SK-N-SH treated with all-trans-retinoic acid at 6 μM for 48 hours (cell line): ENCODE measurements at regions not wholly inside any gene's neighbourhood (a gene's known extent, or its start where the extent isn't known, plus 50 kb on each side); places are given as distances from the start of the nearest gene placed in this dataset.

Experiments
- ATAC-seq: fragments of 200-7000 bp; cut with Tn5 transposase; 3 replicates; pipeline ENCODE4 v1.9.1; 2020; ENCODE audit warnings: mild to moderate bottlenecking, moderate library complexity
- ARNTL ChIP-seq: fragments of 450-650 bp; formaldehyde crosslinking; IDR thresholded peaks from 2 replicates; pipeline ENCODE4 v1.5.0; 2020; ENCODE audit warnings: low read depth, mild to moderate bottlenecking, moderate library complexity, borderline replicate concordance
- BACH2 ChIP-seq: fragments of 250-450 bp; sonication (Bioruptor Pico); IDR thresholded peaks from 2 replicates; pipeline ENCODE4 v1.9.0; 2021; ENCODE audit warnings: mild to moderate bottlenecking, borderline replicate concordance
- CSDC2 ChIP-seq: fragments of 250-450 bp; sonication (Bioruptor Pico); IDR thresholded peaks from 2 replicates; pipeline ENCODE4 v1.5.0; 2020; ENCODE audit warnings: mild to moderate bottlenecking, moderate library complexity
- CSRNP3 ChIP-seq: fragments of 250-450 bp; sonication (Bioruptor Pico); IDR thresholded peaks from 2 replicates; pipeline ENCODE4 v1.5.1; 2021; ENCODE audit warnings: mild to moderate bottlenecking, moderate library complexity
- ESRRG ChIP-seq: fragments of 250-450 bp; sonication (Bioruptor Pico); IDR thresholded peaks from 2 replicates; pipeline ENCODE4 v1.6.1; 2021; ENCODE audit warnings: mild to moderate bottlenecking
- GLIS3 ChIP-seq: fragments of 250-450 bp; sonication (Bioruptor Pico); IDR thresholded peaks from 2 replicates; pipeline ENCODE4 v1.5.0; 2020; ENCODE audit warnings: mild to moderate bottlenecking, moderate library complexity
- ISL1 ChIP-seq: fragments of 250-450 bp; sonication (Bioruptor Pico); IDR thresholded peaks from 2 replicates; pipeline ENCODE4 v2.1.2; 2022; ENCODE audit warnings: mild to moderate bottlenecking, moderate library complexity
- OSR1 ChIP-seq: fragments of 250-450 bp; sonication (Bioruptor Pico); IDR thresholded peaks from 2 replicates; pipeline ENCODE4 v1.8.0; 2022; ENCODE audit warnings: moderate library complexity, mild to moderate bottlenecking, inconsistent platforms
- PATZ1 ChIP-seq: fragments of 250-450 bp; sonication (Bioruptor Pico); IDR thresholded peaks from 2 replicates; pipeline ENCODE4 v1.8.0; 2020; ENCODE audit warnings: mild to moderate bottlenecking, moderate library complexity, borderline replicate concordance
- PPARA ChIP-seq: fragments of 250-450 bp; sonication (Bioruptor Pico); IDR thresholded peaks from 2 replicates; pipeline ENCODE4 v1.5.0; 2020; ENCODE audit warnings: mild to moderate bottlenecking, borderline replicate concordance
- RARB ChIP-seq: fragments of 250-450 bp; sonication (Bioruptor Pico); IDR thresholded peaks from 2 replicates; pipeline ENCODE4 v1.8.0; 2021; ENCODE audit warnings: mild to moderate bottlenecking, moderate library complexity
- TCF4 ChIP-seq: fragments of 250-450 bp; sonication (Bioruptor Pico); IDR thresholded peaks from 2 replicates; pipeline ENCODE4 v1.8.0; 2021; ENCODE audit warnings: mild to moderate bottlenecking, moderate library complexity, borderline replicate concordance
- TOX ChIP-seq: fragments of 250-450 bp; sonication (Bioruptor Pico); IDR thresholded peaks from 2 replicates; pipeline ENCODE4 v1.8.0; 2021; ENCODE audit warnings: mild to moderate bottlenecking, moderate library complexity, borderline replicate concordance
- TSHZ2 ChIP-seq: fragments of 250-450 bp; sonication (Bioruptor Pico); IDR thresholded peaks from 2 replicates; pipeline ENCODE4 v1.5.0; 2020; ENCODE audit warnings: mild to moderate bottlenecking, moderate library complexity
- ZC3H10 ChIP-seq: fragments of 250-450 bp; sonication (Bioruptor Pico); IDR thresholded peaks from 2 replicates; pipeline ENCODE4 v1.5.1; 2021; ENCODE audit warnings: mild to moderate bottlenecking, moderate library complexity
- ZFP3 ChIP-seq: fragments of 250-450 bp; sonication (Bioruptor Pico); IDR thresholded peaks from 2 replicates; pipeline ENCODE4 v1.5.0; 2020; ENCODE audit warnings: mild to moderate bottlenecking, moderate library complexity
- ZFP30 ChIP-seq: fragments of 450-650 bp; formaldehyde crosslinking; IDR thresholded peaks from 2 replicates; pipeline ENCODE4 v1.5.0; 2022; ENCODE audit warnings: mild to moderate bottlenecking, moderate library complexity
- ZNF565 ChIP-seq: fragments of 450-650 bp; formaldehyde crosslinking; conservative IDR thresholded peaks from 2 replicates; pipeline ENCODE4 v1.5.0; 2020; ENCODE audit warnings: low read depth, mild to moderate bottlenecking, moderate library complexity
- ZNF70 ChIP-seq: fragments of 450-650 bp; formaldehyde crosslinking; IDR thresholded peaks from 2 replicates; pipeline ENCODE4 v1.5.0; 2020; ENCODE audit warnings: mild to moderate bottlenecking, moderate library complexity
- ZNF8 ChIP-seq: fragments of 450-650 bp; formaldehyde crosslinking; IDR thresholded peaks from 2 replicates; pipeline ENCODE4 v1.5.0; 2020; ENCODE audit warnings: mild to moderate bottlenecking, moderate library complexity
- TF ChIP-seq, protein P1 (sequence below): fragments of 250-450 bp; sonication (Bioruptor Pico); IDR thresholded peaks from 2 replicates; pipeline ENCODE4 v1.5.1; 2020; ENCODE audit warnings: low read depth, mild to moderate bottlenecking, moderate library complexity
- TF ChIP-seq, protein P2 (sequence below): fragments of 250-450 bp; sonication (Bioruptor Pico); IDR thresholded peaks from 2 replicates; pipeline ENCODE4 v1.8.0; 2021; ENCODE audit warnings: low read depth, mild to moderate bottlenecking, moderate library complexity, borderline replicate concordance

DNA sequence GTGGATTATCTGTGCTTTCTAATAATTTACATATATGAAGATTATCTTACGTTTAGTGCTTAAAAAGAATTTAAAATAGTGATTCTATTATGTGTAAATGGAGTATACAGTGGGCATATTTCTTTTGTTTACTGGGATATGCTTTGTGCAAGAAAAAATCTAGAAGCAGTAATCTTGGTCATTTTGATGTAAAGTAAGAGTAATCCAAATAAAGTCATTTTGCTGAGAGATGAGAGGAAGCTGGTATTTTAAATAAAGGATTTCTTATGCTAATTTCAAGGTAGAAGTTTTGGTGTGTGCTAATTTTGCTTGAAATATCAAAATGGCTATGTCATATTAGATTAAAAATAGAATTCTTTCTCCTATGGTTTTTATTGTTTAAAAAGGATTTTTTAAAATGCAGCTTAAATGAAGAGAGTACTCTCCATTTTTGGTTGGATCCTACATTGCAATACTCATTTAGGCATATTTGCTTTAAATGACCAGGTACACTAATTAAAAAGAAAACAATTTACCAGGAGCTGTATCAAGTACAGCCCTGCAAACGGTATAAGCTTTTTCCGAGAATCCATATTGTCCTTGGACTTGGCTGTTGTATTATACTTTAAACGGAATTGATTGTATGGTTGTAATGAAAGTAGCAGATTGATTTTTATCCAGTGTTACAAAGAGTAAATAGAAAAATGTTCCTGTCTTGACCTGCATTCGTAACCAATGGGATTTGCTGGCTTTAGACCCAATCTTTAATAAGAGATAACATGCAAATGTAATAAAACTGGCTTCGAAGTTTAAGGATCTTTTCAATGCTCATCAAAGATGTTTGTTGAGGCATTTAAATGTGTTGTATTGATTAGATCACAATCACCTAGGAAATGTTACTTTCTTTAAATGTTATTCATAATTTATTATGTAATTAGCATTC is 574.7 kb downstream of the USP25 start:
- ATAC-seq: no peak
- TF ChIP-seq RARB (CRISPR knock-in tag) (no peak), ZC3H10 (no peak), ZNF70 (no peak), ZNF565 (no peak), ZFP30 (CRISPR knock-in tag) (no peak), CSRNP3 (CRISPR knock-in tag) (no peak), PPARA (CRISPR knock-in tag) (no peak), CSDC2 (no peak), BACH2 (CRISPR knock-in tag) (no peak), ESRRG (CRISPR knock-in tag) (no peak), TCF4 (CRISPR knock-in tag) (no peak), TSHZ2 (CRISPR knock-in tag) (no peak), PATZ1 (CRISPR knock-in tag) (no peak), ARNTL (CRISPR knock-in tag) (no peak), OSR1 (no peak)
- TF ChIP-seq, protein P1, sequence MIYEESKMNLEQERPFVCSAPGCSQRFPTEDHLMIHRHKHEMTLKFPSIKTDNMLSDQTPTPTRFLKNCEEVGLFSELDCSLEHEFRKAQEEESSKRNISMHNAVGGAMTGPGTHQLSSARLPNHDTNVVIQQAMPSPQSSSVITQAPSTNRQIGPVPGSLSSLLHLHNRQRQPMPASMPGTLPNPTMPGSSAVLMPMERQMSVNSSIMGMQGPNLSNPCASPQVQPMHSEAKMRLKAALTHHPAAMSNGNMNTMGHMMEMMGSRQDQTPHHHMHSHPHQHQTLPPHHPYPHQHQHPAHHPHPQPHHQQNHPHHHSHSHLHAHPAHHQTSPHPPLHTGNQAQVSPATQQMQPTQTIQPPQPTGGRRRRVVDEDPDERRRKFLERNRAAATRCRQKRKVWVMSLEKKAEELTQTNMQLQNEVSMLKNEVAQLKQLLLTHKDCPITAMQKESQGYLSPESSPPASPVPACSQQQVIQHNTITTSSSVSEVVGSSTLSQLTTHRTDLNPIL (CRISPR knock-in tag): no peak
- TF ChIP-seq, protein P2, sequence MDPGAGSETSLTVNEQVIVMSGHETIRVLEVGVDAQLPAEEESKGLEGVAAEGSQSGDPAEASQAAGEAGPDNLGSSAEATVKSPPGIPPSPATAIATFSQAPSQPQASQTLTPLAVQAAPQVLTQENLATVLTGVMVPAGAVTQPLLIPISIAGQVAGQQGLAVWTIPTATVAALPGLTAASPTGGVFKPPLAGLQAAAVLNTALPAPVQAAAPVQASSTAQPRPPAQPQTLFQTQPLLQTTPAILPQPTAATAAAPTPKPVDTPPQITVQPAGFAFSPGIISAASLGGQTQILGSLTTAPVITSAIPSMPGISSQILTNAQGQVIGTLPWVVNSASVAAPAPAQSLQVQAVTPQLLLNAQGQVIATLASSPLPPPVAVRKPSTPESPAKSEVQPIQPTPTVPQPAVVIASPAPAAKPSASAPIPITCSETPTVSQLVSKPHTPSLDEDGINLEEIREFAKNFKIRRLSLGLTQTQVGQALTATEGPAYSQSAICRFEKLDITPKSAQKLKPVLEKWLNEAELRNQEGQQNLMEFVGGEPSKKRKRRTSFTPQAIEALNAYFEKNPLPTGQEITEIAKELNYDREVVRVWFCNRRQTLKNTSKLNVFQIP (CRISPR knock-in tag): no peak

- no peak for ATAC-seq
- TF ChIP-seq ZC3H10 (no peak), ISL1 (CRISPR knock-in tag) (no peak), ZNF8 (CRISPR knock-in tag) (no peak), ESRRG (CRISPR knock-in tag) (no peak), GLIS3 (CRISPR knock-in tag) (no peak)
Measured at GRCh38 chr21:16305686-16306085, 575.9 kb downstream of the USP25 start.

DNA sequence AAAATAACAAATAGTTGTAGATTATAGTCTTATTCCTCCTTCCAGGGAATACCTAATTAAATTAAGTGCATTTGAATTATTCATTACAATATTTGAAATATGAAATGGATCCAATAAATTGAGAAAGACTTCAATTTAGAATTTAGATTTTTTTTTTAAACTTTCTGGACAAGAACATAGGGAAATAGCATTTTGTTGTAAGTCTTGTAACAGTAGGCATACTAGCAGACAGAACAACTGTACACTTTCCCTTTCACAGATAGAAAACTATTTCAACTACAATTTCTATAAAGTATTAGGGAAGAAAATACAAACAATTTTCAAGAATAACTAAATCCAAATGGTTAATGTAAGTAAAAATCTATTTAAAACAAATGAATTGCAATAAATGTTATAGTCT is 577.5 kb downstream of the USP25 start:
- ATAC-seq: no peak
- TF ChIP-seq ZFP3 (CRISPR knock-in tag) (no peak), ISL1 (CRISPR knock-in tag) (no peak), PATZ1 (CRISPR knock-in tag) (no peak), OSR1 (no peak), BACH2 (CRISPR knock-in tag) (no peak), ZNF70 (no peak), TOX (CRISPR knock-in tag) (no peak), ZC3H10 (no peak), RARB (CRISPR knock-in tag) (no peak), ESRRG (CRISPR knock-in tag) (no peak), GLIS3 (CRISPR knock-in tag) (no peak)
- TF ChIP-seq, protein P1 (CRISPR knock-in tag): no peak
